ENCODE measurements at regions not wholly inside any gene's neighbourhood (a gene's known extent, or its start where the extent isn't known, plus 50 kb on each side); places are given as distances from the start of the nearest gene placed in this dataset.

- TF ChIP-seq CTCF (IDR thresholded peaks at IDR 0.05) = no peak
These were observed 388.5 kb downstream of the OMA1 start for GRCh38 chr1:58158016-58158415.

GRCh38 chr1:58157256-58157655, 389.3 kb downstream of the OMA1 start:
- TF ChIP-seq CTCF (IDR thresholded peaks at IDR 0.05) = no peak

- TF ChIP-seq CTCF (IDR thresholded peaks at IDR 0.05) = no peak
These were observed 389.7 kb downstream of the OMA1 start for GRCh38 chr1:58156831-58157230.

GRCh38 chr1:58156124-58156468, 390.4 kb downstream of the OMA1 start:
- TF ChIP-seq CTCF (IDR thresholded peaks at IDR 0.05) = no peak

- TF ChIP-seq CTCF (IDR thresholded peaks at IDR 0.05) = peak; percentile 57
These were observed 391.0 kb downstream of the OMA1 start for GRCh38 chr1:58155418-58156123.

- no peak for TF ChIP-seq CTCF (IDR thresholded peaks at IDR 0.05)
These were observed 392.3 kb downstream of the OMA1 start for GRCh38 chr1:58154256-58154655.

- TF ChIP-seq CTCF (IDR thresholded peaks at IDR 0.05) = no peak
These were observed 393.8 kb downstream of the OMA1 start for GRCh38 chr1:58152697-58153096.

- TF ChIP-seq CTCF (IDR thresholded peaks at IDR 0.05) = no peak
These were observed 397.2 kb downstream of the OMA1 start for GRCh38 chr1:58149271-58149812.
